H1 (cell line): ENCODE measurements at regions not wholly inside any gene's neighbourhood (a gene's known extent, or its start where the extent isn't known, plus 50 kb on each side); places are given as distances from the start of the nearest gene placed in this dataset.

Source experiments
- CTCF ChIA-PET: fragments of 300-600 bp; sonication (Branson Sonifier 250); formaldehyde crosslinking; loops from one replicate; lab custom pipeline; 2021; ENCODE audit not compliant: partially characterized antibody; lab: Charles Lee
- POLR2A ChIA-PET: fragments of 300-600 bp; sonication (Branson Sonifier 250); formaldehyde crosslinking; loops from one replicate; lab custom pipeline; 2021; ENCODE audit warnings: inconsistent platforms; ENCODE audit not compliant: partially characterized antibody; lab: Charles Lee
- DNase-seq, 2 experiments: peaks; one replicate each; pipeline versions ENCODE4 v3.0.0 to v3.0.0-alpha.2; 2010 to 2022; ENCODE audit warnings: low spot score in 2 of 2, low read depth in 1 of 2, mixed read lengths in 1 of 2
- FAIRE-seq: peaks from 2 replicates; lab custom pipeline; 2011; peaks lifted over from hg19 to GRCh38; lab: Jason Lieb, UNC
- H2AFZ ChIP-seq: 2 replicates; pipeline ENCODE4 v1.8.1; 2012; ENCODE audit warnings: low read length, inconsistent platforms
- H2AK5ac ChIP-seq: 2 replicates; pipeline ENCODE4 v1.6.1; 2013; ENCODE audit warnings: low read depth, low read length
- H2BK120ac ChIP-seq: replicated peaks from 2 replicates; pipeline ENCODE3; 2013; ENCODE audit warnings: low read depth, low read length, inconsistent platforms
- H2BK12ac ChIP-seq: 2 replicates; pipeline ENCODE4 v1.6.1; 2013; ENCODE audit warnings: low read depth, low read length
- H2BK15ac ChIP-seq: 2 replicates; pipeline ENCODE4 v1.6.1; 2013; ENCODE audit warnings: low read length
- H2BK20ac ChIP-seq: 2 replicates; pipeline ENCODE4 v1.6.1; 2013; ENCODE audit warnings: low read length
- H2BK5ac ChIP-seq: 2 replicates; pipeline ENCODE4 v1.6.1; 2013; ENCODE audit warnings: low read depth, low read length
- H3K14ac ChIP-seq: 2 replicates; pipeline ENCODE4 v1.6.1; 2013; ENCODE audit warnings: inconsistent platforms; ENCODE audit not compliant: insufficient read length
- H3K18ac ChIP-seq: 2 replicates; pipeline ENCODE4 v1.6.1; 2013; ENCODE audit warnings: low read length; ENCODE audit errors: extremely low read depth
- H3K23ac ChIP-seq: 2 replicates; pipeline ENCODE4 v1.6.1; 2013; ENCODE audit warnings: inconsistent platforms; ENCODE audit not compliant: insufficient read length
- H3K23me2 ChIP-seq: 2 replicates; pipeline ENCODE4 v1.6.1; 2013; ENCODE audit warnings: low read depth, low read length
- H3K27ac ChIP-seq: 2 replicates; pipeline ENCODE4 v1.6.1; 2011; ENCODE audit warnings: low read depth, low read length, inconsistent platforms
- H3K27me3 ChIP-seq, 4 experiments: replicated peaks in 1 of 4; 1 replicate in 1 of 4; 2 replicates in 3 of 4; pipeline versions ENCODE4 v1.6.1 to v1.8.1; 2011 to 2013; ENCODE audit warnings: low read length in 3 of 4, mild to moderate bottlenecking in 3 of 4, inconsistent platforms in 2 of 4, mixed read lengths in 2 of 4, moderate library complexity in 1 of 4; ENCODE audit not compliant: control insufficient read depth in 3 of 4, insufficient read depth in 3 of 4; ENCODE audit errors: extremely low read depth in 1 of 4
- H3K36me3 ChIP-seq, 4 experiments: 2 replicates each; pipeline versions ENCODE4 v1.6.1 to v1.8.1; 2011 to 2013; ENCODE audit warnings: mild to moderate bottlenecking in 4 of 4, low read length in 3 of 4, moderate library complexity in 2 of 4, control low read depth in 1 of 4, inconsistent platforms in 1 of 4; ENCODE audit not compliant: insufficient read depth in 4 of 4, control insufficient read depth in 2 of 4
- H3K4ac ChIP-seq: replicated peaks from 2 replicates; pipeline ENCODE3; 2013; ENCODE audit warnings: low read length, low read depth, mixed read lengths, inconsistent platforms; ENCODE audit not compliant: insufficient read length
- H3K4me1 ChIP-seq, 4 experiments: replicated peaks in 1 of 4; 1 replicate in 1 of 4; 2 replicates in 3 of 4; pipeline versions ENCODE4 v1.6.1 to v1.8.1; 2011 to 2013; ENCODE audit warnings: low read length in 3 of 4, inconsistent platforms in 2 of 4, mixed read lengths in 1 of 4; ENCODE audit not compliant: insufficient read depth in 4 of 4, control insufficient read depth in 3 of 4
- H3K4me2 ChIP-seq, 2 experiments: 2 replicates each; pipeline versions ENCODE4 v1.6.1 to v1.8.1; 2011 to 2013; ENCODE audit warnings: low read depth in 2 of 2, low read length in 2 of 2, control low read depth in 1 of 2, inconsistent platforms in 1 of 2, mild to moderate bottlenecking in 1 of 2; ENCODE audit not compliant: insufficient read depth in 1 of 2
- H3K4me3 ChIP-seq, 4 experiments: fragments of 200-600, 300-600 bp in 1 of 4; sonication (generic), shearing (Covaris generic), sonication (Bioruptor Twin) in 1 of 4; 2 replicates each; pipeline versions ENCODE4 v1.5.1 to v1.8.1; 2011 to 2016; ENCODE audit warnings: low read length in 4 of 4, low read depth in 3 of 4, control low read depth in 2 of 4, inconsistent platforms in 2 of 4, mild to moderate bottlenecking in 2 of 4, mixed read lengths in 1 of 4, moderate library complexity in 1 of 4; ENCODE audit not compliant: insufficient read depth in 2 of 4; ENCODE audit errors: extremely low read depth in 1 of 4
- H3K56ac ChIP-seq: replicated peaks from 2 replicates; pipeline ENCODE3; 2013; ENCODE audit warnings: low read depth, mild to moderate bottlenecking, mixed read lengths, low read length, inconsistent platforms; ENCODE audit not compliant: insufficient read length
- H3K79me1 ChIP-seq: 2 replicates; pipeline ENCODE4 v1.6.1; 2013; ENCODE audit warnings: low read depth, low read length, control low read depth
- H3K79me2 ChIP-seq, 2 experiments: 2 replicates each; pipeline versions ENCODE4 v1.6.1 to v1.8.1; 2012 to 2013; ENCODE audit warnings: low read length in 2 of 2, mild to moderate bottlenecking in 2 of 2, inconsistent platforms in 1 of 2; ENCODE audit not compliant: insufficient read depth in 2 of 2, control insufficient read depth in 1 of 2
- H3K9ac ChIP-seq, 4 experiments: replicated peaks in 1 of 4; 1 replicate in 1 of 4; 2 replicates in 3 of 4; pipeline versions ENCODE4 v1.6.1 to v1.8.1; 2011 to 2013; ENCODE audit warnings: low read depth in 3 of 4, low read length in 3 of 4, control low read depth in 2 of 4, mild to moderate bottlenecking in 2 of 4, moderate library complexity in 2 of 4, inconsistent platforms in 1 of 4; ENCODE audit errors: extremely low read depth in 1 of 4
- H3K9me3 ChIP-seq, 2 experiments: 2 replicates each; pipeline versions ENCODE4 v1.6.1 to v1.8.1; 2012 to 2013; ENCODE audit warnings: mild to moderate bottlenecking in 2 of 2, moderate library complexity in 2 of 2, control low read depth in 1 of 2, inconsistent platforms in 1 of 2, low read depth in 1 of 2, low read length in 1 of 2, mixed read lengths in 1 of 2; ENCODE audit not compliant: insufficient read depth in 2 of 2
- H4K20me1 ChIP-seq, 2 experiments: replicated peaks in 1 of 2; 2 replicates each; pipeline versions ENCODE3 to v1.8.1; 2011 to 2013; ENCODE audit warnings: inconsistent platforms in 2 of 2, low read length in 2 of 2, mild to moderate bottlenecking in 1 of 2; ENCODE audit not compliant: insufficient read depth in 2 of 2, control insufficient read depth in 1 of 2
- H4K5ac ChIP-seq: 2 replicates; pipeline ENCODE4 v1.6.1; 2013; ENCODE audit warnings: low read length, low read depth, mixed read lengths, inconsistent platforms; ENCODE audit not compliant: insufficient read length
- H4K8ac ChIP-seq: 2 replicates; pipeline ENCODE4 v1.8.0; 2013; ENCODE audit warnings: mild to moderate bottlenecking, moderate library complexity, low read length, inconsistent platforms; ENCODE audit not compliant: insufficient read depth; ENCODE audit errors: extremely low read depth
- H4K91ac ChIP-seq: replicated peaks from 2 replicates; pipeline ENCODE3; 2013; ENCODE audit warnings: low read length, mixed read lengths, inconsistent platforms; ENCODE audit not compliant: insufficient read length
- CTBP2 ChIP-seq: IDR thresholded peaks from 2 replicates; pipeline ENCODE4 v1.7.0; 2011; ENCODE audit warnings: borderline replicate concordance, mild to moderate bottlenecking, moderate library complexity, mixed read lengths, low read length; ENCODE audit not compliant: insufficient read depth, insufficient read length
- HDAC2 ChIP-seq, 2 experiments: fragments of 300-600 bp in 1 of 2; sonication (generic) in 1 of 2; IDR thresholded peaks; 2 replicates each; pipeline ENCODE4 v1.6.1; 2011 to 2012; ENCODE audit warnings: low read depth in 2 of 2, low read length in 2 of 2, mild to moderate bottlenecking in 2 of 2, moderate library complexity in 2 of 2, borderline replicate concordance in 1 of 2, inconsistent platforms in 1 of 2
- MAFK ChIP-seq: IDR thresholded peaks from 2 replicates; pipeline ENCODE4 v1.6.1; 2012; ENCODE audit warnings: low read depth, mild to moderate bottlenecking, improper control_type of control experiment, low read length
- TAF7 ChIP-seq: optimal IDR thresholded peaks from 2 replicates; pipeline ENCODE3; 2011; ENCODE audit warnings: low read depth, mild to moderate bottlenecking, inconsistent platforms, low read length, moderate library complexity, borderline replicate concordance
- WGBS, 2 experiments: shearing (Covaris generic) in 1 of 2; methylation state at CpG; one replicate each; pipeline versions ENCODE4 v1.1.6 to v1.1.7; 2013 to 2015; ENCODE audit warnings: low lambda C conversion rate in 2 of 2, mixed read lengths in 2 of 2, inconsistent platforms in 1 of 2, low coverage in 1 of 2, missing lambda C conversion rate in 1 of 2; ENCODE audit not compliant: insufficient replicate concordance in 2 of 2, insufficient coverage in 1 of 2, insufficient read length in 1 of 2; ENCODE audit errors: extremely low coverage in 1 of 2, missing lambda C conversion rate in 1 of 2; 5-methylcytosine and 5-hydroxymethylcytosine counted together

- no peaks in the 10 kb centered on the region for H3K4me1 ChIP-seq
- no peak overlapping the region for H2BK5ac ChIP-seq
- WGBS, 2 experiments, result 70% methylated on average over 10 of the region's 10 CpGs; no CpG with 5 or more reads in 1 of the 2 experiments
- no peak for FAIRE-seq
- no peak overlapping the region for H3K4ac ChIP-seq
- no peak overlapping the region for H2BK12ac ChIP-seq
- ChIA-PET CTCF (interaction anchor here (0.7 kb wide), 1 partner anchor 11 kb away, joined by 3 read pairs; no protein-coding TSS in a partner anchor), POLR2A (no interaction called here)
- H4K5ac ChIP-seq, result no peak overlapping the region
- no peaks in the 10 kb centered on the region for H4K20me1 ChIP-seq
- H2AK5ac ChIP-seq, result no peak overlapping the region
- H3K9me3 ChIP-seq, result peaks cover 24 to 56% of the 10 kb centered on the region in 2 experiments
- H3K79me1 ChIP-seq, result no peaks in the 10 kb centered on the region
- H2BK120ac ChIP-seq, result no peak overlapping the region
- H2AFZ ChIP-seq, result no peak overlapping the region
- H3K9ac ChIP-seq, result no peak overlapping the region
- H2BK15ac ChIP-seq, result no peak overlapping the region
- no peak overlapping the region for H2BK20ac ChIP-seq
- H3K36me3 ChIP-seq, result no peaks in the 10 kb centered on the region
- H3K27ac ChIP-seq, result no peak overlapping the region
- H3K23ac ChIP-seq, result no peak overlapping the region
- no peak for DNase-seq
- H3K23me2 ChIP-seq, result no peaks in the 10 kb centered on the region
- no peak overlapping the region for H3K56ac ChIP-seq
- no peak overlapping the region for H3K18ac ChIP-seq
- H3K14ac ChIP-seq, result no peak overlapping the region
- no peak overlapping the region for H3K4me3 ChIP-seq
- H4K91ac ChIP-seq, result no peak overlapping the region
- no peaks in the 10 kb centered on the region for H3K79me2 ChIP-seq
- TF ChIP-seq HDAC2 (IDR thresholded peaks at IDR 0.05; ENCODE audit: borderline replicate concordance in 1 of 2, low read depth in 2 of 2, low read length in 2 of 2), result no peak
- TF ChIP-seq CTBP2, result no peak
- TF ChIP-seq TAF7, result no peak
- no peak for TF ChIP-seq MAFK
- H4K8ac ChIP-seq, result no peak overlapping the region
- no peak overlapping the region for H3K4me2 ChIP-seq
- no peaks in the 10 kb centered on the region for H3K27me3 ChIP-seq
Measured at GRCh38 chr7:153951316-153951715, 100.9 kb upstream of the DPP6 start.
